ENCODE measurements at regions not wholly inside any gene's neighbourhood (a gene's known extent, or its start where the extent isn't known, plus 50 kb on each side); places are given as distances from the start of the nearest gene placed in this dataset.

DNA sequence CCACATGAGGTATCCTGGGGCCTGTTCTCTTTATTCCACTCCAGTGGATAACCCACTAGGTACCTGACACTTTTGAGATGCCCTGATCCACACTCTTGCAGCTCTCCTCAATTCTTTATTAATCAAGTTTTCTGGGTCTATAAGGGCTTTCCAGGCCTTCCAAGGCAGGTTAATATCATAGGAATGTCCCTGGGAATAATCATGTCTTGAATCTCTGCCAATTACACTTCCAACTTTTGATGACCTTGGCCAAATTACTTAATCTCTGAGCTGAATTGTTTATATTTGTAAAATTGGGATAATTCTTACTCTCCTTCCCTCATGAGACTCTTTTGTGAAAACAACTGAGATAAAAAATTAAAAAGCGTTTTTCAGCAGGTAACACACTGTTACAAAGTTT, 881.7 kb downstream of the MCTP2 start:
- Histone ChIP-seq H3K36me3 (no peaks in the 10 kb centered on the region), H3K27me3 (no peaks in the 10 kb centered on the region), H3K27ac (no peak overlapping the region), H3K4me1 (ENCODE audit: low read depth) (no peaks in the 10 kb centered on the region), H3K4me3 (no peak overlapping the region), H3K9me3 (ENCODE audit: low read depth) (no peaks in the 10 kb centered on the region)
- DNase-seq (ENCODE audit: low read depth in 1 of 2, low spot score in 1 of 2): no peak
- TF ChIP-seq CTCF (IDR thresholded peaks at IDR 0.05; ENCODE audit: low read depth, low read length): no peak

GRCh38 chr15:95119041-95119610, 887.8 kb downstream of the MCTP2 start:
- Histone ChIP-seq H3K36me3 (no peaks in the 10 kb centered on the region), H3K9me3 (ENCODE audit: low read depth) (no peaks in the 10 kb centered on the region), H3K27ac (no peak overlapping the region), H3K4me1 (ENCODE audit: low read depth) (no peaks in the 10 kb centered on the region), H3K4me3 (no peak overlapping the region), H3K27me3 (no peaks in the 10 kb centered on the region)
- no peak for TF ChIP-seq CTCF (IDR thresholded peaks at IDR 0.05; ENCODE audit: low read depth, low read length)
- no peak for DNase-seq (ENCODE audit: low read depth in 1 of 2, low spot score in 1 of 2)

- no peaks in the 10 kb centered on the region for H3K27me3 ChIP-seq
- no peaks in the 10 kb centered on the region for H3K36me3 ChIP-seq
- DNase-seq (ENCODE audit: low read depth in 1 of 2, low spot score in 1 of 2): no peak
- no peaks in the 10 kb centered on the region for H3K4me1 ChIP-seq (ENCODE audit: low read depth)
- TF ChIP-seq CTCF (IDR thresholded peaks at IDR 0.05; ENCODE audit: low read depth, low read length): no peak
- no peaks in the 10 kb centered on the region for H3K9me3 ChIP-seq (ENCODE audit: low read depth)
- H3K4me3 ChIP-seq: no peak overlapping the region
- H3K27ac ChIP-seq: no peak overlapping the region
These were observed 889.2 kb downstream of the MCTP2 start for GRCh38 chr15:95120595-95120994.

DNA sequence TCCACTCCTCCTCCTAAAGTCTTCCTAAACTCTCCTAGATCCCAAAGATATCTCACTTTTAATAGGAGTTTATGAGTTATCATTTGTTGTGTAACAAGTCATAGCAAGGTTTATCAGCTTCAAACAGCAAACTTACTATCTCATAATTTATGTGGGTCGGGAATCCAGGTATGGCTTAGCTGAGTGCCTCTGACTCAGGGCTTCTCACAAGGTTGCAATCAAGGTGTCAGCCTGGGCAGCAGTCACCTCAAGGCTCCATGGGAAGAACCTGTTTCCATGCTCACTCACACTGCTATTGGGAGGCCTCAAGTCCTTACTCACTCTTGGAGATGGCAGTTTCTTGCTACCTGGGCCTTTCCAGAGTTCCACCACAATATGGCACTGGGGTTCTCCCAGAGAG, 889.8 kb downstream of the MCTP2 start:
- Histone ChIP-seq H3K4me3 (no peak overlapping the region), H3K9me3 (ENCODE audit: low read depth) (no peaks in the 10 kb centered on the region), H3K36me3 (no peaks in the 10 kb centered on the region), H3K27me3 (no peaks in the 10 kb centered on the region), H3K27ac (no peak overlapping the region), H3K4me1 (ENCODE audit: low read depth) (no peaks in the 10 kb centered on the region)
- no peak for TF ChIP-seq CTCF (IDR thresholded peaks at IDR 0.05; ENCODE audit: low read depth, low read length)
- DNase-seq (ENCODE audit: low read depth in 1 of 2, low spot score in 1 of 2): no peak

DNA sequence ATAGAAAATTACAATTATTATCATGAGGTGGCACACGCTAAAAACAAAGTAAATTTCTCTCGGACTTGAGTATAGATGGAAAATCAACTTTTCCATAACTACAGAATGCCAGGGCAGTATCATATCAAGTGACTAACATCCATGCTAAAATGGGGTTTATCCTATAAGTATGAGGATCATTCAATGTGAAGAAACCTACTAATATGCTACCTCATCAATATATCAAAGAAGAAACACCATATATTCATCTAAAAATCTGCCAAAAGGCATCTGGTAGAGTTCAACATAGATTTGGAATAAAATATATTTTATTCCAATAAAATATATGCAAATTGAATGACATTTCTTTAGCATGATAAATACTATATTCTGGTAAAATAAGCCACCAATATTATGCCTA, 894.4 kb downstream of the MCTP2 start:
- H3K9me3 ChIP-seq (ENCODE audit: low read depth): no peaks in the 10 kb centered on the region
- DNase-seq (ENCODE audit: low read depth in 1 of 2, low spot score in 1 of 2): no peak
- H3K36me3 ChIP-seq: no peaks in the 10 kb centered on the region
- no peak overlapping the region for H3K27ac ChIP-seq
- TF ChIP-seq CTCF (IDR thresholded peaks at IDR 0.05; ENCODE audit: low read depth, low read length): no peak
- H3K27me3 ChIP-seq: no peaks in the 10 kb centered on the region
- H3K4me3 ChIP-seq: no peak overlapping the region
- no peaks in the 10 kb centered on the region for H3K4me1 ChIP-seq (ENCODE audit: low read depth)

- no peak overlapping the region for H3K27ac ChIP-seq
- no peaks in the 10 kb centered on the region for H3K36me3 ChIP-seq
- no peak overlapping the region for H3K4me3 ChIP-seq
- TF ChIP-seq CTCF (IDR thresholded peaks at IDR 0.05; ENCODE audit: low read depth, low read length): no peak
- H3K9me3 ChIP-seq (ENCODE audit: low read depth): no peaks in the 10 kb centered on the region
- no peaks in the 10 kb centered on the region for H3K27me3 ChIP-seq
- peak in 1 of 2 donors; percentile 14 for DNase-seq (ENCODE audit: low read depth in 1 of 2, low spot score in 1 of 2)
- no peaks in the 10 kb centered on the region for H3K4me1 ChIP-seq (ENCODE audit: low read depth)
These were observed 896.0 kb downstream of the MCTP2 start for GRCh38 chr15:95127356-95127755.

Measured in cardiac muscle cell (in vitro differentiated cells and primary cell).